Activated CD8-positive, alpha-beta T cell treated with anti-CD3 and anti-CD28 coated beads for 36 hours (primary cell): ENCODE measurements at regions not wholly inside any gene's neighbourhood (a gene's known extent, or its start where the extent isn't known, plus 50 kb on each side); places are given as distances from the start of the nearest gene placed in this dataset.

Experiments used
- ATAC-seq: fragments of 200-7000 bp; cut with Tn5 transposase; one replicate; pipeline ENCODE4 v1.10.0; 2021; ENCODE audit warnings: mild to moderate bottlenecking, moderate library complexity
- CTCF ChIA-PET: fragments of 350-600 bp; sonication (Branson Sonifier 250); formaldehyde crosslinking; loops from one replicate; lab custom pipeline; 2021; ENCODE audit warnings: antibody characterized with exemption; lab: Charles Lee
- POLR2A ChIA-PET: fragments of 350-600 bp; sonication (Branson Sonifier 250); formaldehyde crosslinking; loops from one replicate; lab custom pipeline; 2021; ENCODE audit warnings: antibody characterized with exemption; lab: Charles Lee
- DNase-seq: peaks from one replicate; pipeline ENCODE4 v3.0.0-alpha.2; 2020
- H3K27ac Mint-ChIP-seq: one replicate; pipeline ENCODE4 v1.8.0; 2021; ENCODE audit warnings: mild to moderate bottlenecking, mixed read lengths
- H3K27me3 Mint-ChIP-seq: one replicate; pipeline ENCODE4 v1.8.0; 2021; ENCODE audit warnings: mixed read lengths
- H3K36me3 Mint-ChIP-seq: one replicate; pipeline ENCODE4 v1.8.0; 2021; ENCODE audit warnings: low read depth, mixed read lengths
- H3K4me1 Mint-ChIP-seq: one replicate; pipeline ENCODE4 v1.8.0; 2021; ENCODE audit warnings: low read depth, mixed read lengths
- H3K4me3 Mint-ChIP-seq: one replicate; pipeline ENCODE4 v1.8.0; 2021; ENCODE audit warnings: mild to moderate bottlenecking, moderate library complexity, mixed read lengths
- H3K9me3 Mint-ChIP-seq: one replicate; pipeline ENCODE4 v1.8.0; 2021; ENCODE audit warnings: mixed read lengths
- CTCF ChIP-seq: fragments of 200-600 bp; IDR thresholded peaks from one replicate; pipeline ENCODE4 v1.8.0; 2022; ENCODE audit warnings: antibody characterized with exemption, mild to moderate bottlenecking
- intact Hi-C: fragments of 100-400 bp; cut with micrococcal nuclease; formaldehyde crosslinking; loops from one replicate; pipeline ENCODE4 v1.10.0; 2022

- H3K4me3 Mint-ChIP-seq: no peak overlapping the region
- DNase-seq: no peak
- no peak for TF ChIP-seq CTCF
- no peak overlapping the region for H3K27ac Mint-ChIP-seq
- no peaks in the 10 kb centered on the region for H3K4me1 Mint-ChIP-seq
- H3K9me3 Mint-ChIP-seq: no peaks in the 10 kb centered on the region
- peaks cover 2% of the 10 kb centered on the region for H3K27me3 Mint-ChIP-seq
- CTCF ChIA-PET: no interaction called here
- no peaks in the 10 kb centered on the region for H3K36me3 Mint-ChIP-seq
- ATAC-seq: no peak
- intact Hi-C loops: no loop called here
- POLR2A ChIA-PET: no interaction called here
Observed at GRCh38 chr9:86893811-86894490, 53.4 kb downstream of the GAS1 start.

GRCh38 chr9:86892576-86892975 lies 54.7 kb downstream of the GAS1 start:
- TF ChIP-seq CTCF: no peak
- ATAC-seq (no peak), DNase-seq (no peak)
- intact Hi-C loops: no loop called here
- Mint-ChIP-seq H3K4me3 (no peak overlapping the region), H3K27me3 (peaks cover 2% of the 10 kb centered on the region), H3K27ac (no peak overlapping the region), H3K36me3 (no peaks in the 10 kb centered on the region), H3K4me1 (no peaks in the 10 kb centered on the region), H3K9me3 (no peaks in the 10 kb centered on the region)
- ChIA-PET POLR2A (no interaction called here), CTCF (no interaction called here)

- Mint-ChIP-seq H3K4me3 (no peak overlapping the region), H3K36me3 (no peaks in the 10 kb centered on the region), H3K27ac (no peak overlapping the region), H3K4me1 (no peaks in the 10 kb centered on the region), H3K9me3 (no peaks in the 10 kb centered on the region), H3K27me3 (peaks cover 2% of the 10 kb centered on the region)
- ATAC-seq: no peak
- TF ChIP-seq CTCF: no peak
- DNase-seq: no peak
- intact Hi-C loops: no loop called here
- CTCF ChIA-PET: no interaction called here
- POLR2A ChIA-PET: no interaction called here
Observed at GRCh38 chr9:86891886-86892437, 55.3 kb downstream of the GAS1 start.

- Mint-ChIP-seq H3K36me3 (no peaks in the 10 kb centered on the region), H3K4me3 (no peak overlapping the region), H3K27me3 (peaks cover 2% of the 10 kb centered on the region), H3K9me3 (no peaks in the 10 kb centered on the region), H3K27ac (no peak overlapping the region), H3K4me1 (no peaks in the 10 kb centered on the region)
- ChIA-PET CTCF (no interaction called here), POLR2A (no interaction called here)
- TF ChIP-seq CTCF: no peak
- DNase-seq (no peak), ATAC-seq (no peak)
- intact Hi-C loops: no loop called here
Observed at GRCh38 chr9:86891091-86891490, 56.2 kb downstream of the GAS1 start.

GRCh38 chr9:86885232-86885631 lies 62.1 kb downstream of the GAS1 start:
- ATAC-seq: no peak
- POLR2A ChIA-PET: no interaction called here

More at GRCh38 chr9:86885232-86885631, 62.1 kb downstream of the GAS1 start:
- intact Hi-C loops: loop anchor here (10.0 kb wide), 1 partner anchor 60 kb away; the partner anchor contains the start of gene GAS1
- Mint-ChIP-seq H3K4me1 (no peaks in the 10 kb centered on the region), H3K4me3 (no peak overlapping the region), H3K36me3 (no peaks in the 10 kb centered on the region), H3K27ac (no peak overlapping the region), H3K27me3 (no peaks in the 10 kb centered on the region), H3K9me3 (no peaks in the 10 kb centered on the region)
- no peak for TF ChIP-seq CTCF
- CTCF ChIA-PET: no interaction called here
- no peak for DNase-seq
